ENCODE measurements at regions not wholly inside any gene's neighbourhood (a gene's known extent, or its start where the extent isn't known, plus 50 kb on each side); places are given as distances from the start of the nearest gene placed in this dataset.

- CTCF ChIA-PET, result no interaction called here
Measured at GRCh38 chr10:94059178-94059883, 65.6 kb downstream of the PLCE1 start.

More at GRCh38 chr10:94059178-94059883, 65.6 kb downstream of the PLCE1 start:
- no peak overlapping the region for H3K27ac ChIP-seq (ENCODE audit: low read depth in 2 of 2, low read length in 1 of 2)
- H3K79me2 ChIP-seq (ENCODE audit: insufficient read depth), result no peaks in the 10 kb centered on the region
- WGBS (ENCODE audit: low lambda C conversion rate), result 65% methylated on average over 3 of the region's 3 CpGs
- no peaks in the 10 kb centered on the region for H3F3A ChIP-seq (replicated peaks; ENCODE audit: insufficient read depth)
- H3K9me3 ChIP-seq, result no peaks in the 10 kb centered on the region
- H3K9me2 ChIP-seq, result no peaks in the 10 kb centered on the region
- no peak overlapping the region for H3K4me2 ChIP-seq
- H3K36me3 ChIP-seq (replicated peaks in 1 of 2; ENCODE audit: control insufficient read depth in 1 of 2, insufficient read depth in 2 of 2, low read length in 1 of 2), result no peaks in the 10 kb centered on the region
- TF ChIP-seq YY1 (IDR thresholded peaks at IDR 0.05; ENCODE audit: low read depth) (no peak), USF2 (IDR thresholded peaks at IDR 0.05; ENCODE audit: borderline replicate concordance, low read depth, low read length) (no peak), MAX (IDR thresholded peaks at IDR 0.05; ENCODE audit: low read depth) (no peak), FOSL2 (IDR thresholded peaks at IDR 0.05; ENCODE audit: borderline replicate concordance, low read depth) (no peak), EZH2phosphoT487 (IDR thresholded peaks at IDR 0.05; ENCODE audit: borderline replicate concordance, low read depth) (no peak), ELF1 (IDR thresholded peaks at IDR 0.05) (no peak), EP300 (IDR thresholded peaks at IDR 0.05; ENCODE audit: borderline replicate concordance in 1 of 2, low read depth in 1 of 2, low read length in 1 of 2) (no peak), NRF1 (IDR thresholded peaks at IDR 0.05; ENCODE audit: low read depth, low read length) (no peak), ZBTB33 (IDR thresholded peaks at IDR 0.05; ENCODE audit: borderline replicate concordance, low read depth) (no peak), RXRA (IDR thresholded peaks at IDR 0.05; ENCODE audit: borderline replicate concordance, low read depth) (no peak), CHD2 (IDR thresholded peaks at IDR 0.05; ENCODE audit: low read length, partially characterized antibody) (no peak), REST (IDR thresholded peaks at IDR 0.05; ENCODE audit: low read depth, low read length) (no peak), PBX3 (IDR thresholded peaks at IDR 0.05) (no peak), FOXJ3 (CRISPR knock-in tag; IDR thresholded peaks at IDR 0.05) (no peak), FOXM1 (IDR thresholded peaks at IDR 0.05; ENCODE audit: low read depth) (no peak)
- no peaks in the 10 kb centered on the region for H3K4me1 ChIP-seq (ENCODE audit: control insufficient read depth in 1 of 2, insufficient read depth in 2 of 2, low read depth in 1 of 2, low read length in 1 of 2)
- POLR2A ChIA-PET, result no interaction called here
- no peak for DNase-seq
- H4K20me1 ChIP-seq (ENCODE audit: insufficient read depth), result no peaks in the 10 kb centered on the region
- H3K9ac ChIP-seq, result no peak overlapping the region
- no peaks in the 10 kb centered on the region for H3K27me3 ChIP-seq (ENCODE audit: insufficient read depth)
- H2AFZ ChIP-seq (ENCODE audit: low read depth), result no peak overlapping the region
- no peak overlapping the region for H3K4me3 ChIP-seq (ENCODE audit: low read depth in 2 of 2, low read length in 1 of 2)
